IPS DF 6.9 (cell line): ENCODE measurements at regions not wholly inside any gene's neighbourhood (a gene's known extent, or its start where the extent isn't known, plus 50 kb on each side); places are given as distances from the start of the nearest gene placed in this dataset.

Experiments used
- DNase-seq: peaks from one replicate; pipeline ENCODE4 v3.0.0-alpha.2; 2013; ENCODE audit warnings: low read depth, low spot score
- H3K27ac ChIP-seq: one replicate; pipeline ENCODE4 v1.5.1; 2013; ENCODE audit warnings: low read length, control low read depth
- H3K27me3 ChIP-seq: 2 replicates; pipeline ENCODE4 v1.6.1; 2013; ENCODE audit warnings: mild to moderate bottlenecking, low read length; ENCODE audit not compliant: control insufficient read depth, insufficient read depth
- H3K36me3 ChIP-seq: 2 replicates; pipeline ENCODE4 v1.6.1; 2013; ENCODE audit warnings: low read length; ENCODE audit not compliant: control insufficient read depth, insufficient read depth
- H3K4me1 ChIP-seq: 2 replicates; pipeline ENCODE4 v1.6.1; 2013; ENCODE audit warnings: low read length; ENCODE audit not compliant: control insufficient read depth, insufficient read depth
- H3K4me3 ChIP-seq: 2 replicates; pipeline ENCODE4 v1.5.1; 2013; ENCODE audit warnings: mild to moderate bottlenecking, low read length
- H3K9me3 ChIP-seq: 2 replicates; pipeline ENCODE4 v1.6.1; 2013; ENCODE audit warnings: low read length, inconsistent platforms; ENCODE audit not compliant: control insufficient read depth, insufficient read depth
- WGBS: extraction: QIAGEN DNeasy Blood & Tissue Kit; methylation state at CpG from one replicate; pipeline ENCODE4 v1.1.7; 2013; ENCODE audit warnings: mixed read lengths, missing lambda C conversion rate; ENCODE audit not compliant: insufficient read length, insufficient coverage; 5-methylcytosine and 5-hydroxymethylcytosine counted together

DNA sequence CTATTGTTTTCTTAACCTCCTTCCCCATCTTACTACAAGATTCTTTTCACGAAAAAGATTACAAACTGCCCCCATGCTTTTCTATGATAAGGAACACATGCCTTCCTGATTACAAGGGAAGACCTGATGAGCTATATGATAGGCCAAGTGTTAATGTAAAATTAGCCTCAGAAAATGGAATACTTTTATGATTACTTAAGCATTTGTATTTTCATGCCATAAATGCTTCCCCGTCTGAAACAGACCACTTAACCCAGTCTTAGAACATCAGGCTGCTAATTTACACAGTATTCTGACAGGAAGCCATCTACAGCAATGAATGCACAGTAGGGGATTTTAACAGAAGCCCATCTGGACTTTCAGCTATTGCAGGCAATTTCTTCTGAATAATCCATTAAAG, 274.9 kb downstream of the HAO1 start:
- DNase-seq = no peak
- no peaks in the 10 kb centered on the region for H3K4me1 ChIP-seq
- no CpG with 5 or more reads among the region's 2 CpGs for WGBS
- no peaks in the 10 kb centered on the region for H3K36me3 ChIP-seq
- no peaks in the 10 kb centered on the region for H3K27me3 ChIP-seq
- H3K4me3 ChIP-seq = no peak overlapping the region
- no peak overlapping the region for H3K27ac ChIP-seq
- H3K9me3 ChIP-seq = no peaks in the 10 kb centered on the region

DNA sequence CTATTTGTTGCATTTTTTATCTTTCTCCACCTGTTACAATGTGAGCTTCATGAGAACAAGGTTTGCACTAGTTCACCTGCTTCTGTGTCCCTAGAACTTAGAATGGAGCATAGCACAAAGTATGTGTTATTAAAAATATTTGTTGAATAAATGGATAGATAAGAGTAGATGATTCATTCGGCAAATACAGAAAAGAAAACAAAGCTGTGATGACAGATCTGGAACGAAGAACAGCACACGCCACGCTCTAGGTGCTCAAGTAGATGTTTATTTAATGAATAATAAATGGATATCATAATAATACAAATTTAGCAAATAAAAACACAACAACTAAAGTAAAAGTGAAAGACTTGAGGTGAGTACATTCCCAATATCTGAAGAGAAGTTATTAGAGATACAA, 273.1 kb downstream of the HAO1 start:
- DNase-seq = no peak
- no peaks in the 10 kb centered on the region for H3K27me3 ChIP-seq
- H3K4me1 ChIP-seq = no peaks in the 10 kb centered on the region
- WGBS = 100% methylated on average over 1 of the region's 4 CpGs
- H3K36me3 ChIP-seq = no peaks in the 10 kb centered on the region
- H3K27ac ChIP-seq = no peak overlapping the region
- no peak overlapping the region for H3K4me3 ChIP-seq
- no peaks in the 10 kb centered on the region for H3K9me3 ChIP-seq

DNA sequence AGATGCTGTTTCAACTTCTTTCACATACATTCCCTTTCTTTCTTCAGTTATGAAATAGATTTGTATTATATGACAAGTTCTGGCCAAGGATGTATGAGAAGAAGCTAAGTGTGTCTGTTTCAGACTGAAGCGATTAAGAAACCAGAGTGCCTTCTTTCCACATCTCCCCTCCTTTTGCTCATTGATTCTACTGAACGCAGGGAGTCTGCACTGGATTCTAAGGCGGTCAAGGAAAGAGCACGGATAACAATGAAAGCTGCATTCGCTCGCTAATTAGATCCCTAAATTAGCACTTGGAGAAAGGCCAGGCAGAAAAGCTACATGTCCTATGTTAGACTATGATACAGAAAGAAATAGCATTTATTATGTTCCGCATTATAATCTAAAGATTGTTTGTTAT, 267.7 kb downstream of the HAO1 start:
- no peak for DNase-seq
- no CpG with 5 or more reads among the region's 7 CpGs for WGBS

DNA sequence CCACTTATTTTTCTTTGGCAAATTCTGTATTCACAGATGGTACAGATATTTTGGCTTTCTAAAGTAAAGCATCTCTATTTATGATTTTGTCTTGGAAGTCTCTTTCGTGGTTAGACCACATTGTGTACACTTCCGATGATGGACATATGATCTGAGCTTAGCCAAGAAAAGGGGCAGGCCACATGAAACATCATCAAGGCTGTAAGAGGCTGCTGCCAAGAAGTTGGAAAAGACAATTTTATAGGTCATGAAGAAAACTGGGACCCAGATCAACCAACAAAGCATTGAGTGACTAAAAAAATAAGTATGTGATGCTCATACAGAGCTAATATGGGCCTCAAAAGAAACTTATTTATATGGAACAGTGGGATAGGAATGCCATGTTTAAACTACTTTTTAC, 266.4 kb downstream of the HAO1 start:
- no peak overlapping the region for H3K27ac ChIP-seq
- no CpG with 5 or more reads among the region's 2 CpGs for WGBS
- no peak overlapping the region for H3K4me3 ChIP-seq
- H3K36me3 ChIP-seq = no peaks in the 10 kb centered on the region
- H3K27me3 ChIP-seq = no peaks in the 10 kb centered on the region
- DNase-seq = no peak
- H3K4me1 ChIP-seq = no peaks in the 10 kb centered on the region
- H3K9me3 ChIP-seq = no peaks in the 10 kb centered on the region

More for the DNA sequence above, 267.7 kb downstream of the HAO1 start:
- H3K4me3 ChIP-seq = no peak overlapping the region
- no peaks in the 10 kb centered on the region for H3K4me1 ChIP-seq
- H3K27ac ChIP-seq = no peak overlapping the region
- no peaks in the 10 kb centered on the region for H3K9me3 ChIP-seq
- H3K36me3 ChIP-seq = no peaks in the 10 kb centered on the region
- no peaks in the 10 kb centered on the region for H3K27me3 ChIP-seq

DNA sequence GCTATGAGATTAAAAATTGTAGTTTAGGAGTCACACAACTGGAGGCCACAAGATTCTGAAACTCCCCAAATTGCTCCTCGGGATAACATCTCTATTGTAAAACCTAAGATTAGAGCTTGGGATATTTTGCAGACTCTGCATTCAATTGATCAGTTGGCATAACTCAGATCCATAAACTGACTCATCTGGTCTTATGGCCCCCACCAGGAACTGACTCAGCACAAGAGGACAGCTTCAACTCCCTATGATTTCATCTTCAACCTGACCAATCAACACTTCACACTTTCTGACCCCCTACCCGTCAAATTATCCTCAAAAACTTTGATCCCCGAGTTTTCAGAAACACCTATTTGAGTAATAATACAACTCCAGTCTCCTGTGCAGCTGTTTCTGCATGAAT, 257.3 kb downstream of the HAO1 start:
- Histone ChIP-seq H3K27me3 (no peaks in the 10 kb centered on the region), H3K4me1 (no peaks in the 10 kb centered on the region), H3K4me3 (no peak overlapping the region), H3K36me3 (no peaks in the 10 kb centered on the region), H3K9me3 (no peaks in the 10 kb centered on the region), H3K27ac (no peak overlapping the region)
- no CpG with 5 or more reads among the region's 3 CpGs for WGBS
- no peak for DNase-seq

DNA sequence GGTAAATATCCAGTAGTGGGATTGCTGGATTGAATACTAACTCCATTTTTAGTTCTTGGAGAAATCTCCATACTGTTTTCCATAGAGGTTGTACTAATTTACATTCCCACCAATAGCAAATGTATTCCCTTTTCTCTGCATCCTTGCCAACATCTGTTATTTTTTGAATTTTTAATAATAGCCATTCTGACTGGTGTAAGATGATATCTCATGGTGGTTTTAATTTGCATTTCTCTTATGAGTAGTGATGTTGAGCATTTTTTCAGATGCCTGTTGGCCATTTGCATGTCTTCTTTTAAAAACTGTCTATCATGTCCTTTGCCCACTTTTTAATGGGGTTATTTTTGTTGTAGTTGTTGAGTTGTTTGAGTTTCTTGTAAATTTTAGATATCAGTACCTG, 253.2 kb downstream of the HAO1 start:
- Histone ChIP-seq H3K4me1 (no peaks in the 10 kb centered on the region), H3K4me3 (no peak overlapping the region), H3K27me3 (no peaks in the 10 kb centered on the region), H3K9me3 (no peaks in the 10 kb centered on the region), H3K36me3 (no peaks in the 10 kb centered on the region), H3K27ac (no peak overlapping the region)
- no peak for DNase-seq

DNA sequence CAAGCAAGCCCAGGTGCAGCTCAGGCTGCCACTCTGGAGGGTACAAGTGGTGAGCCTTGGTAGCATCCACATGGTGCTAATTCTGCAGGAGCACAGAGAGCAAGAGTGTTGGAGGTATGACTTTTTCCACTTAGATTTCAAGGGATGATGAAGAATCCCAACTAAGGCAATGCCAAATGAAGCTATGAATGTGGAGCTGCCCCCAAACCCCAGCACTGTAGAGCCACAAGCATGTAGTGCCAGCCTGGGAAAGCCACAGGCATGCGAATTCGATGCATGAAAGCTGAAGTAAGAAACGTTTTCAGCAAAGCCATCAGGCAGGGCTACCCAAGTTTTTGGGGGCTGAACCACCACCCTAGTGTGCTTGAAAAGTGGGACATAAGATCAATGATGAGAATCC, 251.1 kb downstream of the HAO1 start:
- Histone ChIP-seq H3K36me3 (no peaks in the 10 kb centered on the region), H3K27ac (no peak overlapping the region), H3K4me3 (no peak overlapping the region), H3K27me3 (no peaks in the 10 kb centered on the region), H3K9me3 (no peaks in the 10 kb centered on the region), H3K4me1 (no peaks in the 10 kb centered on the region)
- no CpG with 5 or more reads among the region's 3 CpGs for WGBS
- DNase-seq = no peak

DNA sequence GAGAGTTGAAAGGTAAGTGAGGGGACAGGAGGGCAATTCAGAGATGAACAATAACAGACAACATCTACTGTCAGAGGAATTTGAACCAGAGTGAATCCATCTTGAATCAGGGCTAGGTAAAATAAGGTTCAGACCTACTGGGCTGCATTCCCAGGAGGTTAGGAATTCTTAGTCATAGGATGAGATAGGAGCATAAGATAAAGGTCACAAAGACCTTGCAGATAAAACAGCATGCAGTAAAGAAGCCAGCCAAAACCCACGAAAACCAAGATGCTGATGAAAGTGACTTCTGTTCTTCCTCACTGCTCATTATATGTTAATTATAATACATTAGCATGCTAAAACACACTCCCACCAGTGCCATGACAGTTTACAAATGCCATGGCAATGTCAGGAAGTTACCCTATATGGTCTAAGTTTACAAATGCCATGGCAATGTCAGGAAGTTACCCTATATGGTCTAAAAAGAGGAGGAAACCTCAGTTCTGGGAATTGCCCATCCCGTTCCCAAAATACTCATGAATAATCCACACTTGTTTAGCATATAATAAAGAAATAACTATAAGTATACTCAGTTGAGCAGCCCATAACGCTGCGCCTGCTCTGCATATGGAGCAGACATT, 248.5 kb downstream of the HAO1 start:
- Histone ChIP-seq H3K4me1 (no peaks in the 10 kb centered on the region), H3K9me3 (no peaks in the 10 kb centered on the region), H3K27me3 (no peaks in the 10 kb centered on the region), H3K4me3 (no peak overlapping the region), H3K36me3 (no peaks in the 10 kb centered on the region), H3K27ac (no peak overlapping the region)
- no CpG with 5 or more reads among the region's 4 CpGs for WGBS
- DNase-seq = no peak

DNA sequence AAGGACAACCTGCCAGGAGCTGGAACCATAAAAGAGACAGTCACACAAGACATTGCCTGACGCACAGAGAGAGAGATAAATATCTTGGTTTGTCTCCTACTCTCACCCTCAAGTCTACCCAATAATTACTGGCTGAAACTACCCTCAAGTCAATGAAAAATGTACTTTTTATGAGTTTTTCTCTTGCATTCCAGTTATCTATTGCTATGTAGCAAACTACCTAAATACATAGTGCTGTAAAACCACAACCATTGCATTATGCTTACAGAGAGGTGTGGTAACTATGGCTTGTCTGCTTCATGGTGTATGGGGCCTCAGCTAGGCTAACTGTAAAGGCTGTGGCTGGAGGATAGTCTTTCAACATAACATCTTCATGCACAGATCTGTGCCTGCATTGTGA, 247.8 kb downstream of the HAO1 start:
- Histone ChIP-seq H3K27ac (no peak overlapping the region), H3K4me3 (no peak overlapping the region), H3K9me3 (no peaks in the 10 kb centered on the region), H3K27me3 (no peaks in the 10 kb centered on the region), H3K36me3 (no peaks in the 10 kb centered on the region), H3K4me1 (no peaks in the 10 kb centered on the region)
- WGBS = no CpG with 5 or more reads among the region's 1 CpG
- DNase-seq = no peak

DNA sequence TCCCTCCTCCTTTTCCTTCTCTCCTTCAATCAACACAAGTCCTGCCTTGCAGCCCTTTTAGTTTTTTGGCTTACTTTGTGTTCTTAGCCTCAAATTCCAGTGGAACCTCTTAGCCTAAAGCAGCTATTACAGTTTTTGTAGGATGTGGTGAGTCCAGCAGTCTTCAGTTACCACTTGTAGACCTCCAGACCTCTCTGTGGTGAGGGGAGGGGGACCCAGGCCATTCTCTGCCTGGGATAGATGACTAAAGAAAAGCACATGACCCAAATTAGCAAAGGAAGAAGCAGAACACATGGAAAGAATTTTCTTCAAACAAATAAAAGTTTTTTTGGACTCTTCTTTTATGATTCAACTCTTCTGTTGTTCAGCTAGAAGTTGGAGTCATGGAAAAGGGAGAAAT, 246.5 kb downstream of the HAO1 start:
- no peaks in the 10 kb centered on the region for H3K9me3 ChIP-seq
- H3K4me1 ChIP-seq = no peaks in the 10 kb centered on the region
- H3K4me3 ChIP-seq = no peak overlapping the region
- DNase-seq = no peak
- H3K27me3 ChIP-seq = no peaks in the 10 kb centered on the region
- H3K36me3 ChIP-seq = no peaks in the 10 kb centered on the region
- no peak overlapping the region for H3K27ac ChIP-seq

DNA sequence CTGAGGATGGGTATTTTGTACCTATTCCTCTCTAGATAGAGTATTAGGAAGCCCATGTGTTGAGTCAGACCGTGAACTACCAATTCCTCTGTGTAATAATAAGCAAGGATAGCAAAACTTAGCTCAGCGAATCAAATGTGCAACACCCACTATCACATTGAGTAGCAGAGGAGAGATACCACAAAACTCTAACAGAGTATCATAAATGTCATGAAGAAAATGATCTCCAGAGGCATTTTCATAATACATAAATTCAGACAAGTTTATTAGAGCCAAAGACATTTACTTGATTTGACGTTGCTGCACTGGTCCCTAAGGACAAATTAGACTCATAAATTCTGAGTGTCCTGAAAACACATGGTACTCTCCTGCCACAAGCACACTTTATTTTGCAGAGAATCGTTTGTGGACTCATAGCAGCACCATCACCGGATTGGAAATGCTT, 245.2 kb downstream of the HAO1 start:
- Histone ChIP-seq H3K36me3 (no peaks in the 10 kb centered on the region), H3K4me3 (no peak overlapping the region), H3K27me3 (no peaks in the 10 kb centered on the region), H3K9me3 (no peaks in the 10 kb centered on the region), H3K4me1 (no peaks in the 10 kb centered on the region), H3K27ac (no peak overlapping the region)
- no peak for DNase-seq
- WGBS = no CpG with 5 or more reads among the region's 5 CpGs
